AG04450 (cell line): ENCODE measurements at regions not wholly inside any gene's neighbourhood (a gene's known extent, or its start where the extent isn't known, plus 50 kb on each side); places are given as distances from the start of the nearest gene placed in this dataset.

ENCODE experiments used
- CTCF ChIA-PET: fragments of 300-600, 350-600 bp; formaldehyde crosslinking; extraction: SDS; loops from one replicate; lab custom pipeline; 2022; ENCODE audit warnings: antibody characterized with exemption, inconsistent platforms; lab: Charles Lee
- POLR2A ChIA-PET: fragments of 350-600 bp; formaldehyde crosslinking; extraction: SDS; loops from one replicate; lab custom pipeline; 2021; ENCODE audit warnings: antibody characterized with exemption, inconsistent platforms; lab: Yijun Ruan, JAX
- DNase-seq: peaks from one replicate; pipeline ENCODE4 v3.0.0-alpha.2; 2011; ENCODE audit warnings: low read depth, low spot score
- H3K27ac ChIP-seq: one replicate; pipeline ENCODE4 v1.5.1; 2012; ENCODE audit warnings: low read depth, low read length, control low read depth
- H3K27me3 ChIP-seq: one replicate; pipeline ENCODE4 v1.6.0; 2012; ENCODE audit warnings: low read length; ENCODE audit not compliant: control insufficient read depth, insufficient read depth
- H3K4me3 ChIP-seq: 2 replicates; pipeline ENCODE4 v1.5.1; 2011; ENCODE audit warnings: mild to moderate bottlenecking, low read depth, low read length, control low read depth
- H3K9me3 ChIP-seq: 2 replicates; pipeline ENCODE4 v1.5.1; 2012; ENCODE audit warnings: low read length; ENCODE audit not compliant: control insufficient read depth, insufficient read depth
- CTCF ChIP-seq: IDR thresholded peaks from 2 replicates; pipeline ENCODE4 v1.5.1; 2011; ENCODE audit warnings: low read depth, low read length, control low read depth, inconsistent platforms

GRCh38 chr2:21757805-21758430 lies 634.1 kb downstream of the TDRD15 start:
- ChIA-PET POLR2A (no interaction called here), CTCF (no interaction called here)
- no peak overlapping the region for H3K4me3 ChIP-seq
- no peaks in the 10 kb centered on the region for H3K9me3 ChIP-seq
- H3K27ac ChIP-seq: no peak overlapping the region
- no peaks in the 10 kb centered on the region for H3K27me3 ChIP-seq
- no peak for DNase-seq
- TF ChIP-seq CTCF: no peak

GRCh38 chr2:21759819-21760218 lies 636.1 kb downstream of the TDRD15 start:
- CTCF ChIA-PET: no interaction called here

GRCh38 chr2:21761361-21761760 lies 637.6 kb downstream of the TDRD15 start:
- POLR2A ChIA-PET: no interaction called here
- DNase-seq: no peak
- CTCF ChIA-PET: interaction anchor here (1.0 kb wide), 1 partner anchor 8 kb away, joined by 3 read pairs; no protein-coding TSS in a partner anchor
- no peak for TF ChIP-seq CTCF
- Histone ChIP-seq H3K9me3 (no peaks in the 10 kb centered on the region), H3K27ac (no peak overlapping the region), H3K4me3 (no peak overlapping the region), H3K27me3 (no peaks in the 10 kb centered on the region)

More at GRCh38 chr2:21759819-21760218, 636.1 kb downstream of the TDRD15 start:
- POLR2A ChIA-PET: no interaction called here
- Histone ChIP-seq H3K4me3 (no peak overlapping the region), H3K27ac (no peak overlapping the region), H3K9me3 (no peaks in the 10 kb centered on the region), H3K27me3 (no peaks in the 10 kb centered on the region)
- TF ChIP-seq CTCF: no peak
- no peak for DNase-seq

- H3K27ac ChIP-seq: no peak overlapping the region
- ChIA-PET POLR2A (no interaction called here), CTCF (no interaction called here)
- H3K27me3 ChIP-seq: no peaks in the 10 kb centered on the region
- no peak overlapping the region for H3K4me3 ChIP-seq
- no peaks in the 10 kb centered on the region for H3K9me3 ChIP-seq
- DNase-seq: no peak
- TF ChIP-seq CTCF: no peak
Observed at GRCh38 chr2:21763501-21763900, 639.7 kb downstream of the TDRD15 start.

GRCh38 chr2:21770787-21771186 lies 647.0 kb downstream of the TDRD15 start:
- H3K9me3 ChIP-seq: no peaks in the 10 kb centered on the region
- H3K27me3 ChIP-seq: no peaks in the 10 kb centered on the region
- H3K27ac ChIP-seq: no peak overlapping the region
- no peak for TF ChIP-seq CTCF
- H3K4me3 ChIP-seq: no peak overlapping the region
- no peak for DNase-seq
- POLR2A ChIA-PET: no interaction called here
- CTCF ChIA-PET: no interaction called here
